ENCODE measurements at regions not wholly inside any gene's neighbourhood (a gene's known extent, or its start where the extent isn't known, plus 50 kb on each side); places are given as distances from the start of the nearest gene placed in this dataset.
"Not testable (repeated sequence)": the region's sequence is repeated elsewhere in the genome, so short reads cannot be mapped to it uniquely, and the experiment has no call there.

DNA sequence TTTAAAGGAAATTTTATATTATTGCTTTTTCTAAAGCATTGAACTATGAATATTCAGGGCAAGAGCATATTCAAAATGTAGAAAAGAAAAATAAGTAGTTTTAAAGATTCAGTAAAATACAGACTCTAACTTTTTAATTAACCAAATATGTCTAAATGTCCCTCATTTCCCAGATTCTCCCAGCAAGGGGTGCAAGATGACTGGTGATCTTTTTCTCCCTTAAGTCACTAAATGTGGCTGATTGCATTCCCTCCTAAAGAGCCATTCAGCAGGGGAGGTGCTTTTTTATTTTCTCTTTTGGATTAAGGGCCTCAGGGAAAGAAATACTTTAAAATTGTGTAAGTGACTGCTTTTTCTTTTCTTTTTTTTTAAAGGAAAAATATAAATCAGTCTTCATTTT is 406.9 kb downstream of the OXSM start:
- in situ Hi-C loops (cut with HindIII; ENCODE audit: low pct_unique_long_range_greater_than_20kb, low sequenced_read_pairs), result no loop called here

DNA sequence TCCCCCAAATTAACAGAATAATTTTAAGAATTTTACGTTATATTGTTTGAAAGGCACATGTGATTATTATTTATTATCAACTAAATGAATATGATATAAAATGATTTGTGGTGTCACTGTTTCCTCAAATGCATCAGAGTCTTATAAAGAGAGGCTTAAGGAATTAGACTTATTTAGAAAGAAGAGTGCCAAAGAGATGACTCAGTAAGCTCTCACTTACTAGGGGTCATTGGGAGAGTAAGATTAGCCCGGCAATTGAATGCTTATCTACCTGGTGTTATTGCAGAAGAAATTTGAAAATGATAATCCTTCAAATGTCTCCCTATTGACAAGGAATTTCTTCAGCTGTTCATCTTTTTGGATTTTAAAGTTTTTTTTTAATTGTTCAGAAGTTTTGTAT is 408.7 kb downstream of the OXSM start:
- no peak for DNase-seq (ENCODE audit: low read depth)
- in situ Hi-C loops (cut with HindIII; ENCODE audit: low pct_unique_long_range_greater_than_20kb, low sequenced_read_pairs), result no loop called here

More for the DNA sequence above, 406.9 kb downstream of the OXSM start:
- DNase-seq (ENCODE audit: low read depth), result no peak

DNA sequence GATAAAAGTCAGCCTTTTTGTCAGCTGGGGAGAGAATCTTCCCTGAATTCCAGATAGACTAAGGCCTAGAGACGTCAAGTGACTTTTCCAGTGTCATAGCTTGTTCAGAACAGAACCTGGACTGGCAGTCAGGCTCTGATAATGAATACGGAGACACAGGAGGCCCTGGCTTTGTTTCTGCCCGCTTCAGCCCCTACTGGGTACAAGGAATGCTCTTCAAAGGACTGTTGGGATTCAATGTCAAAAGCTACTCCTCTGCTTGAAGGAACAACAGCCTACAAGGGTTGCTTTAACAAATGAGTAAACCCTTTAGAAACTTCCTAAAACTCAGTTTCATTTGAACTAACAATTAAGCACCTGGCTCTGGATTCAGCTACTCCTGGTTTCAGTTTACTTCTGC is 412.3 kb downstream of the OXSM start:
- no peak for DNase-seq (ENCODE audit: low read depth)
- in situ Hi-C loops (cut with HindIII; ENCODE audit: low pct_unique_long_range_greater_than_20kb, low sequenced_read_pairs), result no loop called here

DNA sequence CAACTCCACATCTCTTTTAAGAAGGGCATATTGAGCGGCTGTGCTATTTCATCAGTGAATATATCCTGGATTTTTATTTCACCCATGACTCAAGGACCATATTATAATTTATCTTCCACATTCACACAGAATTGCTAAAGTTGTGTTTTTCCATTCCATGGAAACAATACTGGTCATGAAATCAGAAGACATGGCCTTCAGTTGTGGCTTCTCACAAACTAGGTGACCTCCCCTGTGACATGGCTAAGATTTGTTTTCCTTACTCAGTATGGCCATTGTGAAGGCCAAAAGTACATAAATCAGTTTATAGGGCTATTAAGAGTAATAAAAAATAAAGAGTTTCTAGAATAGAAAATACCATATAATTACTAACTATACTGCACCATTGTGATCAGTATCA is 415.6 kb downstream of the OXSM start:
- in situ Hi-C loops (cut with HindIII; ENCODE audit: low pct_unique_long_range_greater_than_20kb, low sequenced_read_pairs), result no loop called here
- DNase-seq (ENCODE audit: low read depth), result no peak

DNA sequence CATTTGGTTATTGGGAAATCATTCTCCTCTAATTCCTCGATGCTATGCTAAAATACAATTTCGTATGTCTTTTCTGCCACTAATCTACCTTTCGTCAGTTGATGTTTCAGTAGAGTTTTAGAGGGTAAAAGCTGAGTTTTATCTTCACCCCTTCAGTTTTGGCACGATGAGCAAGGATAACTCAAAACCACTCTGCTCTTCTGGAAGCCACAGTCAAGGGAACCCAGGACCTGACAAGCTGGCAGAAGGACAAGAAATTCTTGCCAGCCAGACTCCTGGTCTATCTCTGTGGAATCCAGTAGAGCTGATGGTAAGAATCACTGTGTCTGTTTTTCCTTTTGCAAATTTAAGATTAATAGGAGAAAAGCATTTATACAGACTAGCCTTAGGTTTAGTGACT is 414.4 kb upstream of the LRRC3B start:
- no peak for DNase-seq (ENCODE audit: low read depth)
- in situ Hi-C loops (cut with HindIII; ENCODE audit: low pct_unique_long_range_greater_than_20kb, low sequenced_read_pairs), result no loop called here

DNA sequence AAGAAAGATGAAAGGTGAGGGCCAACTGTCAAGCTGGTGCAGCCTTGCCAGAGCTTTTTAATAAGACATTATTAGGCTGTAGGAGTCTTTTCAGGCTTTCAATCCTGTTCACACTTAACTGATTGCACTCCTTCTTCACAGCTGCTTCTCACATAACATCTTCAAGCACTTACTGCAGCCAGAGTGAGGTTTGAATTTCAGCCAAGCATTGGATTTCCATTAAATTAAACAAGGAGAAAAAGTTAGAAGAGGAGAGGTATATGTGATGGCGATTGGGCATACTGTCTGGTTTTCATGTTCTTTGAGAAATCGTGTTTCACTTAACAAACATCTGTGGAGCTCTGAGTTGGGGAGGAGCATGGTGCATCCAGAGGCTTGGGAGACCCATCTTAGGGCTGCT is 392.8 kb upstream of the LRRC3B start:
- no peak for DNase-seq (ENCODE audit: low read depth)
- in situ Hi-C loops (cut with HindIII; ENCODE audit: low pct_unique_long_range_greater_than_20kb, low sequenced_read_pairs), result no loop called here

DNA sequence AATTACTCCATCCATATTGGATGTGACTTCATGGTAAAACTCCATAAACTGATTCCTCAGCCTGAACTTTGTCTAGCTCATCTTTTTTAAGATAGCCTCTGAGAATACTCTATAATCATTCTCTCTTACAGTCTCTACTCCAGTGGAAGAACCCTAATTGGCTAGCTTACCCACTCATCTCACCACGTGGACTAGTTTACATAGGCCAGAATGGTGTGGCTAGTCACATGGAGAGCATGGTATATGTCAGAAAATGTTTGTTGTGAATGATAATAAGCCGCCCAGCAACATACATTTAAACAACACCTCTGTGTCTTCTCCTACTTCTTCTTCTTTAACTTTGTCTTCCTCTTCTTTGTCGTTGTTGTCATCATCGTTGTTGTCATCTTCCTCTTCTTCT is 389.2 kb upstream of the LRRC3B start:
- in situ Hi-C loops (cut with HindIII; ENCODE audit: low pct_unique_long_range_greater_than_20kb, low sequenced_read_pairs), result no loop called here
- DNase-seq (ENCODE audit: low read depth), result no peak

DNA sequence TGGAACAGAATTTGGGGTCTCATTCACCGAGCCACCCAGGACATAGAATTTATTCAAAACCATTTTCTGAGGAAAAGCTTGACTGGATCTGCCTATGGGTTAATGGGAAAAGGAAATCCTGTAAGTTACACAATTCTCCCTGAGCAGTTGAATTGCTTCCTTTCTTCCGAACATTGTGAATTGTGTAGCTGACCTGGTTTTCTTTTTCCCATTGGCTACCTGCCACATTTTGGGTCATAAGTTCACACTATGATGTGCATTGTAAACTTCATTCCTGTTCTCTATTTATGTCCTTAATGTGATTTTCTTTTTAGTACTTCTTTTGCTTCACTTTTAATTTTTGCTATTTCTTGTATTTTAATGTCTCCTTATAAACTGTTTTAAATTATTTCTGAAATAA is 386.0 kb upstream of the LRRC3B start:
- no peak for DNase-seq (ENCODE audit: low read depth)
- in situ Hi-C loops (cut with HindIII; ENCODE audit: low pct_unique_long_range_greater_than_20kb, low sequenced_read_pairs), result no loop called here

DNA sequence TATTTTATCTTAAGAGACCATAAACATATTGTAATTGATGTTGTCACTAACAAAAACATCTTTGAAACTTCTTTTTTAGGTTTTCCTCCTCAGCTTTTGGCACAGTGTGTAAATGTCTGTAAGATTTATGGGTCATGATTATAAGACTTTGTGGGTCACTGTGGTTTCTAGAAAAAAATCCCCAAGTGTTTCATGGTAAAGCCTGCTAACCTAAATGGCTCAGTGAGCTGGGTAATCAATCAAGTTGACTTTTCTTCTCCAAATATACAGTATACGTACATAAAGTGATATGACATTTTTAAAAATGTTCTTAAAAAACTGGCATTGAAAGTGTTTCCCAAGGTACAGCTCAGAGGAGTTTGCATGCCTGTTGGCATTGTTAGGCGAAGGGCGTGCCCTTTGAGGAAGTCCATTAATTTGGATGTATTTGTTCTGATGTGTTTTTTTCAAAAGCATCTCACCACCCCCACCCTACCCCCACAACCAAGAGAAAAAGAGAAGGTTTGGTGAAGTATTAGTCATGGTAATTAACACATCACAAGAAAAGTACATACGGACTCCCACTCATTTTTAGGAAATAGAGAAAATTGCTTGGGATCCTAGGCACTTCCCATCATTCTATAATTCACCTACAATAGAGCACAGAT is 385.4 kb upstream of the LRRC3B start:
- in situ Hi-C loops (cut with HindIII; ENCODE audit: low pct_unique_long_range_greater_than_20kb, low sequenced_read_pairs), result no loop called here
- no peak for DNase-seq (ENCODE audit: low read depth)

DNA sequence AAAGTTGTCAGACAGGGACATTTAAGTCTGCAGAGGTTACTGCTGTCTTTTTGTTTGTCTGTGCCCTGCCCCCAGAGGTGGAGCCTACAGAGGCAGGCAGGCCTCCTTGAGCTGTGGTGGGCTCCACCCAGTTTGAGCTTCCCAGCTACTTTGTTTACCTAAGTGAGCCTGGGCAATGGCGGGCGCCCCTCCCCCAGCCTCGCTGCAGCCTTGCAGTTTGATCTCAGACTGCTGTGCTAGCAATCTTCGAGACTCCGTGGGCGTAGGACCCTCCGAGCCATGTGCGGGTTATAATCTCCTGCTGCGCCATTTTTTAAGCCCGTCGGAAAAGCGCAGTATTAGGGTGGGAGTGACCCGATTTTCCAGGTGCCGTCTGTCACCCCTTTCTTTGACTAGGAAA is 378.0 kb upstream of the LRRC3B start:
- in situ Hi-C loops (cut with HindIII; ENCODE audit: low pct_unique_long_range_greater_than_20kb, low sequenced_read_pairs); DNase-seq (ENCODE audit: low read depth): not testable (repeated sequence)

DNA sequence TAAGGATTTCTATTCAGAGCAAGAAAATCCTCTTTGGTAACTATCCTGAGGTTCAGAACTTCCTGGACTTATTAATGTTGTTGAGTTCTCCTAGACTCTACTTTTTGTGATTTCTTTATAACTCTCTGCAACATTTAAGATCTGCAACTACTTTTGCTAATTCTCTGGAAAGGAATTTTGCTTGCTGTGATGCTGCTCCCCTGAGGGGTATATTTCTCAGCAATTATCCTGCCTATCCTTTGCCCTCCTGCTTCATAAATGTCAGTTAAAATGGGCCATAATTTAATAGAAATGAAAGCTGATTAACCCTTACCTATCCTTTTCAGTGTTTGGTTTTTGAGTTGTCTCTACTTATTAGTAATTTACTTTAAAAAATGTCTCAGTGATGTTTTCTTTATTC is 377.3 kb upstream of the LRRC3B start:
- no peak for DNase-seq (ENCODE audit: low read depth)
- in situ Hi-C loops (cut with HindIII; ENCODE audit: low pct_unique_long_range_greater_than_20kb, low sequenced_read_pairs), result no loop called here

DNA sequence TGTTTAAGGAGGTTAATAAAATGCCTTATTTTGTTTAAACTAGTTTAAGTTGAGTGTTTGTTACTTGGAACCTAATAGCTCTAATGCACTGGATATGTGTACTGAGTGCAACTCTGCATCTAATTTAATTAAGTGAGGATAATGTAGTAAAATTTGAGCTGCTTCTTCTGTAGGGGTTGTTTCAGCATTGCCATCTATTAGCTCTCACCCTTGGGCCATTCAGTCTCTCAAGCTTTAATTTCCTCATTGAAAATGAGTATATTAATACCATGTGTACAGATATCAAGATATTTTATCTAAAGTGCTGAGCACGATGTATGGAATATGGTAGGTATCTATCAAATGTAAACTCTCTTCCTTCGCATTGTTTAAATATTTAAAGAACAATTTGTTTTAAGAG is 375.7 kb upstream of the LRRC3B start:
- in situ Hi-C loops (cut with HindIII; ENCODE audit: low pct_unique_long_range_greater_than_20kb, low sequenced_read_pairs), result no loop called here

DNA sequence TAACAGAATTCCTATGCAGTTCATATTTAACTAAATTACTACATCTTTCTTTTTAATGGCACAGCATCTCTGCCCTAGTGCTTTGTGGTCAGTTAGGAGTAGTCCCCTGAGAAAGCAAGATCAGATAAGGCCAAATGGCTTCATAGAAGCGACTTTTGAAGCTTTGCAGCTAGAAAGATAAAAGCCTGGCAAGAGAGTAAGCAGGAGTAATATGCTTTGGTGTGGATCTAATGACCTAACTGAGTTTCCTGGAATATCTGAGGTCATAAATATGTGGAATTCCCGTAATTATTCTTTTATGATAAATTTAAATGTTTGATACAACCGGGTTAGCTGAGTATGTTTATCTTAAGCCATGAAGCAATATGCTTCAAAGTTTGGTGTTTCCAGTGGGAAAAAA is 374.9 kb upstream of the LRRC3B start:
- DNase-seq (ENCODE audit: low read depth), result no peak
- in situ Hi-C loops (cut with HindIII; ENCODE audit: low pct_unique_long_range_greater_than_20kb, low sequenced_read_pairs), result no loop called here

More for the DNA sequence above, 375.7 kb upstream of the LRRC3B start:
- DNase-seq (ENCODE audit: low read depth), result no peak

DNA sequence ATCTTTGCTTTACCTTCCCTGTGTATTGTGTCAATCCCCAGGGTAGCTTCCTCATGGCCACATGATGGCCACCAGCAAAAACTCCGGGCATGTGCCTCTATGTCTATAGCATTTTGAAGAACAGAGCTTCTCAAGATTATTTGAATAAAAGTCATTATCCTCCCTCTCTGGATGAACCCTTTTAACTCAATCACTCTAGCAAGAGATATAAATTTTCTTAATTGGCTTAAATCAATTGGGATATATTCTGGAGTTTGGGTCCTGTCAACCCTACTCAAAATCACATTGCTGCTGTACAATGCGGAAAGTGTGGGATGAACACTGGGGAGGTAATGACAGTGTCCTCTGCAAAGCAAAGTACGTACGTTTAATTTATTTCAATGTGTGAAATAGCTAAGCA is 370.6 kb upstream of the LRRC3B start:
- in situ Hi-C loops (cut with HindIII; ENCODE audit: low pct_unique_long_range_greater_than_20kb, low sequenced_read_pairs), result no loop called here
- no peak for DNase-seq (ENCODE audit: low read depth)

DNA sequence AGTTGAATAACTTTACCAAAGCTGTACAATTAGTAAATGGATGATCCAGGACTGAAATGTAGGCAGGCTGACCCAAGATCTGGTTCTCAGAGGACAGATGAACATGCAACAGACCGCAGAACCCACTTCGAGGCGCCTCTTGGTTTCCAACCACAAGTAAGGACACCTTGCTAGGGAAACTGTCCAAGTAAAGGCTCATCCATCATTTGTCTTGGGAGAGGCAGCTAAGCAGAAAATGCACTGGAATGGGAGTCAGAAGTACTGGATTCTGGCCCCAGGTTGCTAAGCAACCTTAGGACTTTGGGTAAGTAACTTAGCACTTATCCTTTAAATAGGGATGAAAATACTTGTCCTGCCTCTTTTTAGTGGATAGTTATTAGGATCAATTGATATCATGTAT is 366.3 kb upstream of the LRRC3B start:
- no peak for DNase-seq (ENCODE audit: low read depth)
- in situ Hi-C loops (cut with HindIII; ENCODE audit: low pct_unique_long_range_greater_than_20kb, low sequenced_read_pairs), result no loop called here

DNA sequence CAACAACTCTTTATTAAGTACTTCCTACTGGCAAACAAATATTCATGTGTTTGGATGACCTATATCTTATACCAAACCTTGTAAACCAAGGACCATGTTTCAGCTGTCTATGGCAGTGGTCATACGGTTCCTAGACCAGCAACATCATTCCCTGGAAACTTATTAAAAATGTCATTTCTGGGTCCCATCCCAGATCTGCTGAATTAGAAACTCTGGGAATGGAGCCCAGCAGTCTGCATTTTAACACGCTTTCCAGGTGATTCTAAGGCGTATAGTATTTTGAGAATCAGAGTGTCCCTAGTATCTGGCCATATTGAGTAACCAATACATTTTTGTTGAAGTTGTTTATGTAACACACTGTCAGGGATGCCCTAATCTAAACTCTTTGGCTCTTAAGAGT is 363.4 kb upstream of the LRRC3B start:
- DNase-seq (ENCODE audit: low read depth), result no peak
- in situ Hi-C loops (cut with HindIII; ENCODE audit: low pct_unique_long_range_greater_than_20kb, low sequenced_read_pairs), result no loop called here

DNA sequence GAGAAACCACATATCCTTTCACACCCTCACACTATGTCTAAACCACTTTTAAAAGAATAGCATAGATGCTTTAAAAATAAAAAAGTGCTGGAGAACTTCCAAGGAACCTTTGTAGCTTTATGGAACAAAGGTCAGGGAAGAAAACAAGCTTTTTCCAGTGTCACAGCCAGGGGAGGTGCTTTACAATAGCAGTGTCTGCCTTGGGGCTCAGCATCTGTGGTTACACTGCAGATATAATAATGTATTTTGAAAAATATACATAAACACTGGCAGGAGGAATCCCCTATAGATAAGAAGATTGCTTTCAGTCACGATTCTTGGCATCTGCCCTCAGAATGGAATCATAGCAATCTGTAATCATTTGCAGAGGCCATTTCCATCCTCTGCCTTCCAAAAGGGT is 362.4 kb upstream of the LRRC3B start:
- no peak for DNase-seq (ENCODE audit: low read depth)
- in situ Hi-C loops (cut with HindIII; ENCODE audit: low pct_unique_long_range_greater_than_20kb, low sequenced_read_pairs), result no loop called here

DNA sequence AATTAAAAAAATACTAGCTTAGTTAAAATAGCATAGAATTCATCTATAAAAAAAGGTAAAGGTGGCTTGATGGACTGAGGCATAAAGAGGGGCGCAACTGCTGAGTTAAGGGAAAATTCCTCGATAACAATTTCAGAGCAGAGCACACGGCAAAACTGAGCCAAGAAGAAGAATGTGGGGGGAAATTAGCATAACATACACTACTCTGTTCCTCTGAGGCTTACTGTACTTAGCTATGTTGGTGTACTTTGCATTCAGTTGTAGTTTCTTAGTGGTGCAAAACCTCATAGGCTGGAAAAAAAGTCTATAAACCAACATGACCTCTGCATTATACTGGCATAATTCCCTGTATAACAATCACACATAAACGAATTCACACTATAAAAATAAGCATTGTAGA is 357.9 kb upstream of the LRRC3B start:
- no peak for DNase-seq (ENCODE audit: low read depth)
- in situ Hi-C loops (cut with HindIII; ENCODE audit: low pct_unique_long_range_greater_than_20kb, low sequenced_read_pairs), result no loop called here

DNA sequence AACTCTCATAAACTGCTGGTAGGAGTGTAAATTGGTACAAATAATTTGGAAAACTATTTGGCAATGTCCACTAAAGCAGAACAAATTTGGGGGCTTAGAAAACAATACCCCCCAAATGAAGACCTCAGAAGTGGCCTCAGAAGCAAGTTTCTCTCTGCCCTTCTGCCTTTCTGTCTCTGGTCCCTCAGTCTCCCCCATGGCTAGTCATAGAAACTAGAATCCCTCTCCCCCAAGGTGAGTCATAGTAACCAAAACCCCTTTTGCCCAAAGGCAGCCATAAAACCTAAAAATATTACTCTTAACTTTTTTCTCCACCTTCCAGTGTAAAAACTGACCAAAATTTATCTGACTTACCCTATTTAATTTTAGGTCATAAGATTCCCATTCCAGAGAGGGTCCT is 350.7 kb upstream of the LRRC3B start:
- DNase-seq (ENCODE audit: low read depth), result no peak
- in situ Hi-C loops (cut with HindIII; ENCODE audit: low pct_unique_long_range_greater_than_20kb, low sequenced_read_pairs), result no loop called here

DNA sequence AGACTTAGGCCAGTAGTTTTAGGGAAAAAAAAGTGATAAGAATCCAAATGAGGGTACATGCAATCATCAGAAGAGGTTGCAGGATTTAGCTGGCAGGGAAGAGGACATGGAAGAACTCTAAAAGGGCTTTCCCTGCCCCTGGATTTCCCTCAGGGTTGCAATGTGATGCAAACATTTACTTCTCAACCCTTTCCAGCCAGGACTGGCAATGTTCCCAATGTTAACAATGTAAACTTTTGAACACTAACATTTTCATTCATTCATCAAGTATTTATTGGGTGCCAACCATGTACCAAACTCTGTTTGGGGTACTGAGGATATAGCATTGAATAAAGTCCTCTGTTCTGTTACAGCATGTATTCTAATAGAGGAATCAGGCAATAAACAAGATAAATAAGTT is 349.4 kb upstream of the LRRC3B start:
- in situ Hi-C loops (cut with HindIII; ENCODE audit: low pct_unique_long_range_greater_than_20kb, low sequenced_read_pairs), result no loop called here
- DNase-seq (ENCODE audit: low read depth), result no peak

DNA sequence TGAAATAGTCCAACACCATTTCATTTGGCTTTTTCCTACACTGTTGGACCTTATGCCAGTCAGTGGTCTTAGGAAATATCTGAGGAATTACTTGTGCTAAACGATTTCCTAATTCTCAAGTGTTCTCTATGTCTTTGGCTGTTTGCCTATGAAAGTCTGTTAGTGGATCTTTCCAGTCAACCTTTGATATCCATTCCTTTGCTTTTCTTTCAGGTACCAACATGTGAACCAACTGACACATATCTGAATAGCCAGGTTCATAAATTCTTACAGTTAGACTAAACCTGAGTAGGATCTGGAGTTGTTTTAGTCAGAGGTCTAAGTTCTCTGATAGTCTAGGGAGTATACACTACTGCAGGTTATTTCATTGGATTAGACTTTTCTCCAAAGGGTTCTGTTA is 343.5 kb upstream of the LRRC3B start:
- in situ Hi-C loops (cut with HindIII; ENCODE audit: low pct_unique_long_range_greater_than_20kb, low sequenced_read_pairs), result no loop called here

More for the DNA sequence above, 343.5 kb upstream of the LRRC3B start:
- no peak for DNase-seq (ENCODE audit: low read depth)
